SK-N-SH treated with all-trans-retinoic acid at 6 μM for 48 hours (cell line): ENCODE measurements at regions not wholly inside any gene's neighbourhood (a gene's known extent, or its start where the extent isn't known, plus 50 kb on each side); places are given as distances from the start of the nearest gene placed in this dataset.

Experiments used
- ATAC-seq: fragments of 200-7000 bp; cut with Tn5 transposase; 3 replicates; pipeline ENCODE4 v1.9.1; 2020; ENCODE audit warnings: mild to moderate bottlenecking, moderate library complexity
- ARNTL ChIP-seq: fragments of 450-650 bp; formaldehyde crosslinking; IDR thresholded peaks from 2 replicates; pipeline ENCODE4 v1.5.0; 2020; ENCODE audit warnings: low read depth, mild to moderate bottlenecking, moderate library complexity, borderline replicate concordance
- BACH2 ChIP-seq: fragments of 250-450 bp; sonication (Bioruptor Pico); IDR thresholded peaks from 2 replicates; pipeline ENCODE4 v1.9.0; 2021; ENCODE audit warnings: mild to moderate bottlenecking, borderline replicate concordance
- CSDC2 ChIP-seq: fragments of 250-450 bp; sonication (Bioruptor Pico); IDR thresholded peaks from 2 replicates; pipeline ENCODE4 v1.5.0; 2020; ENCODE audit warnings: mild to moderate bottlenecking, moderate library complexity
- ESRRG ChIP-seq: fragments of 250-450 bp; sonication (Bioruptor Pico); IDR thresholded peaks from 2 replicates; pipeline ENCODE4 v1.6.1; 2021; ENCODE audit warnings: mild to moderate bottlenecking
- GLIS3 ChIP-seq: fragments of 250-450 bp; sonication (Bioruptor Pico); IDR thresholded peaks from 2 replicates; pipeline ENCODE4 v1.5.0; 2020; ENCODE audit warnings: mild to moderate bottlenecking, moderate library complexity
- ISL1 ChIP-seq: fragments of 250-450 bp; sonication (Bioruptor Pico); IDR thresholded peaks from 2 replicates; pipeline ENCODE4 v2.1.2; 2022; ENCODE audit warnings: mild to moderate bottlenecking, moderate library complexity
- OSR1 ChIP-seq: fragments of 250-450 bp; sonication (Bioruptor Pico); IDR thresholded peaks from 2 replicates; pipeline ENCODE4 v1.8.0; 2022; ENCODE audit warnings: moderate library complexity, mild to moderate bottlenecking, inconsistent platforms
- POU6F1 ChIP-seq: fragments of 250-450 bp; sonication (Bioruptor Pico); IDR thresholded peaks from 2 replicates; pipeline ENCODE4 v1.8.0; 2021; ENCODE audit warnings: low read depth, mild to moderate bottlenecking, moderate library complexity, borderline replicate concordance
- PPARA ChIP-seq: fragments of 250-450 bp; sonication (Bioruptor Pico); IDR thresholded peaks from 2 replicates; pipeline ENCODE4 v1.5.0; 2020; ENCODE audit warnings: mild to moderate bottlenecking, borderline replicate concordance
- RARB ChIP-seq: fragments of 250-450 bp; sonication (Bioruptor Pico); IDR thresholded peaks from 2 replicates; pipeline ENCODE4 v1.8.0; 2021; ENCODE audit warnings: mild to moderate bottlenecking, moderate library complexity
- SNAI2 ChIP-seq: fragments of 250-450 bp; sonication (Bioruptor Pico); IDR thresholded peaks from 2 replicates; pipeline ENCODE4 v1.5.0; 2020; ENCODE audit warnings: mild to moderate bottlenecking, moderate library complexity
- TCF4 ChIP-seq: fragments of 250-450 bp; sonication (Bioruptor Pico); IDR thresholded peaks from 2 replicates; pipeline ENCODE4 v1.8.0; 2021; ENCODE audit warnings: mild to moderate bottlenecking, moderate library complexity, borderline replicate concordance
- TOX ChIP-seq: fragments of 250-450 bp; sonication (Bioruptor Pico); IDR thresholded peaks from 2 replicates; pipeline ENCODE4 v1.8.0; 2021; ENCODE audit warnings: mild to moderate bottlenecking, moderate library complexity, borderline replicate concordance
- ZC3H10 ChIP-seq: fragments of 250-450 bp; sonication (Bioruptor Pico); IDR thresholded peaks from 2 replicates; pipeline ENCODE4 v1.5.1; 2021; ENCODE audit warnings: mild to moderate bottlenecking, moderate library complexity
- ZFP3 ChIP-seq: fragments of 250-450 bp; sonication (Bioruptor Pico); IDR thresholded peaks from 2 replicates; pipeline ENCODE4 v1.5.0; 2020; ENCODE audit warnings: mild to moderate bottlenecking, moderate library complexity
- ZFP30 ChIP-seq: fragments of 450-650 bp; formaldehyde crosslinking; IDR thresholded peaks from 2 replicates; pipeline ENCODE4 v1.5.0; 2022; ENCODE audit warnings: mild to moderate bottlenecking, moderate library complexity
- ZNF565 ChIP-seq: fragments of 450-650 bp; formaldehyde crosslinking; conservative IDR thresholded peaks from 2 replicates; pipeline ENCODE4 v1.5.0; 2020; ENCODE audit warnings: low read depth, mild to moderate bottlenecking, moderate library complexity
- ZNF70 ChIP-seq: fragments of 450-650 bp; formaldehyde crosslinking; IDR thresholded peaks from 2 replicates; pipeline ENCODE4 v1.5.0; 2020; ENCODE audit warnings: mild to moderate bottlenecking, moderate library complexity
- ZNF8 ChIP-seq: fragments of 450-650 bp; formaldehyde crosslinking; IDR thresholded peaks from 2 replicates; pipeline ENCODE4 v1.5.0; 2020; ENCODE audit warnings: mild to moderate bottlenecking, moderate library complexity
- TF ChIP-seq, protein P1 (sequence below): fragments of 250-450 bp; sonication (Bioruptor Pico); IDR thresholded peaks from 2 replicates; pipeline ENCODE4 v1.5.1; 2021; ENCODE audit warnings: mild to moderate bottlenecking, moderate library complexity
- TF ChIP-seq, protein P2 (sequence below): fragments of 250-450 bp; sonication (Bioruptor Pico); IDR thresholded peaks from 2 replicates; pipeline ENCODE4 v1.5.1; 2020; ENCODE audit warnings: low read depth, mild to moderate bottlenecking, moderate library complexity
- TF ChIP-seq, protein P3 (sequence below): fragments of 250-450 bp; sonication (Bioruptor Pico); IDR thresholded peaks from 2 replicates; pipeline ENCODE4 v1.8.0; 2020; ENCODE audit warnings: mild to moderate bottlenecking, moderate library complexity, borderline replicate concordance

DNA sequence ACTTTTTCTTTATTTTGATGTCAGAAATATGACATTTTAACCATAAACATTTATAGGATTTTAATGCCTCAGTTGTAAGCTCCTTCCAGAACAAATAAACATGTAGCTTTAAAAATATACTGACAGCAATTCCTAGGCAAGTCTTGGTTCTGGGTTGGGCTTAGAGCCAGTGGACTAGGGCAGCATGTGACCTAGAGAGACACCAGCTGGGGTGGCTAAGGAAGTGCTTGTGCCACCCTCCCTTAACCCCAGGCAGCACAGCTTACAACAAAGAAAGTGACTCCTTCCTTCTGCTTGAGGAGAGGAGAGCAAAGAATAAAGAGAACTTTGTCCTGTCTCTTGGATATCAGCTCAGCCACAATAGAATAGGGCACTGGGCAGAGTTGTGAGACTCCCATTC lies 61.6 kb upstream of the KTN1 start:
- ATAC-seq: no peak
- TF ChIP-seq ZNF70 (CRISPR knock-in tag) (no peak), ZFP3 (CRISPR knock-in tag) (no peak), TOX (CRISPR knock-in tag) (no peak), RARB (CRISPR knock-in tag) (no peak), POU6F1 (CRISPR knock-in tag) (no peak), ZC3H10 (CRISPR knock-in tag) (no peak), BACH2 (CRISPR knock-in tag) (no peak), GLIS3 (CRISPR knock-in tag) (no peak), ZFP30 (no peak), ZNF8 (no peak), OSR1 (CRISPR knock-in tag) (no peak)

GRCh38 chr14:55519473-55520080 lies 60.4 kb upstream of the KTN1 start:
- no peak for TF ChIP-seq PPARA (CRISPR knock-in tag)
- no peak for TF ChIP-seq BACH2 (CRISPR knock-in tag)
- TF ChIP-seq ZNF565 (CRISPR knock-in tag): no peak
- TF ChIP-seq, protein P1, sequence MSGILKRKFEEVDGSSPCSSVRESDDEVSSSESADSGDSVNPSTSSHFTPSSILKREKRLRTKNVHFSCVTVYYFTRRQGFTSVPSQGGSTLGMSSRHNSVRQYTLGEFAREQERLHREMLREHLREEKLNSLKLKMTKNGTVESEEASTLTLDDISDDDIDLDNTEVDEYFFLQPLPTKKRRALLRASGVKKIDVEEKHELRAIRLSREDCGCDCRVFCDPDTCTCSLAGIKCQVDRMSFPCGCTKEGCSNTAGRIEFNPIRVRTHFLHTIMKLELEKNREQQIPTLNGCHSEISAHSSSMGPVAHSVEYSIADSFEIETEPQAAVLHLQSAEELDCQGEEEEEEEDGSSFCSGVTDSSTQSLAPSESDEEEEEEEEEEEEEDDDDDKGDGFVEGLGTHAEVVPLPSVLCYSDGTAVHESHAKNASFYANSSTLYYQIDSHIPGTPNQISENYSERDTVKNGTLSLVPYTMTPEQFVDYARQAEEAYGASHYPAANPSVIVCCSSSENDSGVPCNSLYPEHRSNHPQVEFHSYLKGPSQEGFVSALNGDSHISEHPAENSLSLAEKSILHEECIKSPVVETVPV (CRISPR knock-in tag): no peak
- TF ChIP-seq, protein P2, sequence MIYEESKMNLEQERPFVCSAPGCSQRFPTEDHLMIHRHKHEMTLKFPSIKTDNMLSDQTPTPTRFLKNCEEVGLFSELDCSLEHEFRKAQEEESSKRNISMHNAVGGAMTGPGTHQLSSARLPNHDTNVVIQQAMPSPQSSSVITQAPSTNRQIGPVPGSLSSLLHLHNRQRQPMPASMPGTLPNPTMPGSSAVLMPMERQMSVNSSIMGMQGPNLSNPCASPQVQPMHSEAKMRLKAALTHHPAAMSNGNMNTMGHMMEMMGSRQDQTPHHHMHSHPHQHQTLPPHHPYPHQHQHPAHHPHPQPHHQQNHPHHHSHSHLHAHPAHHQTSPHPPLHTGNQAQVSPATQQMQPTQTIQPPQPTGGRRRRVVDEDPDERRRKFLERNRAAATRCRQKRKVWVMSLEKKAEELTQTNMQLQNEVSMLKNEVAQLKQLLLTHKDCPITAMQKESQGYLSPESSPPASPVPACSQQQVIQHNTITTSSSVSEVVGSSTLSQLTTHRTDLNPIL (CRISPR knock-in tag): no peak
- TF ChIP-seq ARNTL (CRISPR knock-in tag): no peak
- TF ChIP-seq ZFP3 (CRISPR knock-in tag): no peak
- no peak for TF ChIP-seq ISL1 (CRISPR knock-in tag)
- TF ChIP-seq GLIS3 (CRISPR knock-in tag): no peak
- TF ChIP-seq ZFP30: no peak
- TF ChIP-seq, protein P3, sequence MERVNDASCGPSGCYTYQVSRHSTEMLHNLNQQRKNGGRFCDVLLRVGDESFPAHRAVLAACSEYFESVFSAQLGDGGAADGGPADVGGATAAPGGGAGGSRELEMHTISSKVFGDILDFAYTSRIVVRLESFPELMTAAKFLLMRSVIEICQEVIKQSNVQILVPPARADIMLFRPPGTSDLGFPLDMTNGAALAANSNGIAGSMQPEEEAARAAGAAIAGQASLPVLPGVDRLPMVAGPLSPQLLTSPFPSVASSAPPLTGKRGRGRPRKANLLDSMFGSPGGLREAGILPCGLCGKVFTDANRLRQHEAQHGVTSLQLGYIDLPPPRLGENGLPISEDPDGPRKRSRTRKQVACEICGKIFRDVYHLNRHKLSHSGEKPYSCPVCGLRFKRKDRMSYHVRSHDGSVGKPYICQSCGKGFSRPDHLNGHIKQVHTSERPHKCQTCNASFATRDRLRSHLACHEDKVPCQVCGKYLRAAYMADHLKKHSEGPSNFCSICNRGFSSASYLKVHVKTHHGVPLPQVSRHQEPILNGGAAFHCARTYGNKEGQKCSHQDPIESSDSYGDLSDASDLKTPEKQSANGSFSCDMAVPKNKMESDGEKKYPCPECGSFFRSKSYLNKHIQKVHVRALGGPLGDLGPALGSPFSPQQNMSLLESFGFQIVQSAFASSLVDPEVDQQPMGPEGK: no peak
- TF ChIP-seq TCF4: no peak
- TF ChIP-seq ZC3H10 (CRISPR knock-in tag): no peak
- TF ChIP-seq OSR1 (CRISPR knock-in tag): no peak
- no peak for TF ChIP-seq POU6F1 (CRISPR knock-in tag)
- TF ChIP-seq RARB (CRISPR knock-in tag): no peak
- no peak for TF ChIP-seq TOX (CRISPR knock-in tag)
- no peak for TF ChIP-seq ESRRG (CRISPR knock-in tag)
- no peak for TF ChIP-seq SNAI2 (CRISPR knock-in tag)
- TF ChIP-seq, all 23 proteins: peak for 0
- no peak for ATAC-seq

DNA sequence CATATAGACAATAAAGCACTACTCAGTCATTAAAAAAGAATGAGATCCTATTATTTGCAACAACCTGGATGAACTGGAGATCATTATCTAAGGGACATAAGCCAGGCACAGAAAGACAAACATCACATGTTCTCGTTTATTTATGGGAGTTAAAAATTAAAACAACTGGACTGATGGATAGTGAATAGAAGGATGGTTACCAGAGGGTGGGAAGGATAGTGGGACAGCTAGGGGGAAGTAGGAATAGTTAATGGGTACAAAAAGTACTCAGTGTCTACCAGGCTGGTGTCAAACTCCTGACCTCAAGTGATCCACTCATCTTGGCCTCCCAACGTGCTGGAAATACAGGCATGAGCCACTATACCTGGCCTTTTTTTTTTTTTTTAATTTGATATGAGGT lies 56.7 kb upstream of the KTN1 start:
- TF ChIP-seq RARB (CRISPR knock-in tag) (no peak), BACH2 (CRISPR knock-in tag) (no peak), ZFP30 (no peak), ARNTL (CRISPR knock-in tag) (no peak), ZNF70 (CRISPR knock-in tag) (no peak), OSR1 (CRISPR knock-in tag) (no peak), ZNF8 (no peak), CSDC2 (CRISPR knock-in tag) (no peak)
- no peak for ATAC-seq
